Activated naive CD4-positive, alpha-beta T cell treated with anti-CD3 and anti-CD28 coated beads for 36 hours (primary cell): ENCODE measurements at regions not wholly inside any gene's neighbourhood (a gene's known extent, or its start where the extent isn't known, plus 50 kb on each side); places are given as distances from the start of the nearest gene placed in this dataset.
"Not testable (repeated sequence)": the region's sequence is repeated elsewhere in the genome, so short reads cannot be mapped to it uniquely, and the experiment has no call there.

Source experiments
- CTCF ChIA-PET: fragments of 350-600 bp; sonication (Branson Sonifier 250); formaldehyde crosslinking; loops from one replicate; lab custom pipeline; 2021; ENCODE audit warnings: antibody characterized with exemption; lab: Charles Lee
- DNase-seq: peaks from one replicate; pipeline ENCODE4 v3.0.0-alpha.2; 2020
- H3K27ac Mint-ChIP-seq: one replicate; pipeline ENCODE4 v1.8.0; 2021; ENCODE audit warnings: mild to moderate bottlenecking, mixed read lengths
- H3K27me3 Mint-ChIP-seq: one replicate; pipeline ENCODE4 v1.8.0; 2021; ENCODE audit warnings: low read depth, mixed read lengths
- H3K36me3 Mint-ChIP-seq: one replicate; pipeline ENCODE4 v1.8.0; 2021; ENCODE audit warnings: low read depth, mixed read lengths
- H3K4me1 Mint-ChIP-seq: one replicate; pipeline ENCODE4 v1.8.0; 2021; ENCODE audit warnings: low read depth, mixed read lengths
- H3K4me3 Mint-ChIP-seq: one replicate; pipeline ENCODE4 v1.8.0; 2021; ENCODE audit warnings: mild to moderate bottlenecking, moderate library complexity, mixed read lengths
- H3K9me3 Mint-ChIP-seq: one replicate; pipeline ENCODE4 v1.8.0; 2021; ENCODE audit warnings: mixed read lengths
- intact Hi-C: fragments of 100-400 bp; cut with micrococcal nuclease; formaldehyde crosslinking; loops from one replicate; pipeline ENCODE4 v1.15.1; 2023

DNA sequence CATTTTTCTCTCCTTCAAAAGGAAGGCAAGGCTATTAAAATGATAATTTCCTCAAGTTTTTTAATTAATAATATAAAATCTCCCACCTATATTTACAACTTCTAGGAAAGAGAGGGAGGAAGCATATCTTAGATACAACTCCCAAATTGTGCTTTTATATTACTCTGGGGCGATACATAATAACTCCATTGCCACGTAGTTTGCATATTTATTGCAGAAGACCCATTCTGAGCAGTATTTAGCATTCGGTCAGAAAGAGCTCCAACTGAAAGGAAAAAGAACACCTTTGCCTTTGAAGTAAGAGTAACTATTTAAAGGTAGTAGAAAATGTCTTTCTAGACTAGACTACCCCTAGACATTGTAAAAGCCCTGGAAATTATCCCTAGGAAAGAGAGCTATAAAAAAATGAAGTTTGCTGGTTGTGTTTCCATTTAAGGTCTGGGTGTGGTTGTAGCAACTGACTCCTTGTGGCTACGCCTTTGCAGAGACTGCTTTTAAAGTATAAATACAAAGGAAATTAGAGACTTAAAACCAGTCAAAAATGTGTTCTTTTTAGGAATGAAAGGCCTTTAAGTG is 566.1 kb downstream of the ZNF608 start:
- no peak overlapping the region for H3K27ac Mint-ChIP-seq
- intact Hi-C loops, result no loop called here
- peaks cover 2% of the 10 kb centered on the region for H3K9me3 Mint-ChIP-seq
- H3K4me3 Mint-ChIP-seq, result no peak overlapping the region
- no peak for DNase-seq
- no peaks in the 10 kb centered on the region for H3K36me3 Mint-ChIP-seq
- CTCF ChIA-PET, result no interaction called here
- no peaks in the 10 kb centered on the region for H3K4me1 Mint-ChIP-seq
- no peaks in the 10 kb centered on the region for H3K27me3 Mint-ChIP-seq

DNA sequence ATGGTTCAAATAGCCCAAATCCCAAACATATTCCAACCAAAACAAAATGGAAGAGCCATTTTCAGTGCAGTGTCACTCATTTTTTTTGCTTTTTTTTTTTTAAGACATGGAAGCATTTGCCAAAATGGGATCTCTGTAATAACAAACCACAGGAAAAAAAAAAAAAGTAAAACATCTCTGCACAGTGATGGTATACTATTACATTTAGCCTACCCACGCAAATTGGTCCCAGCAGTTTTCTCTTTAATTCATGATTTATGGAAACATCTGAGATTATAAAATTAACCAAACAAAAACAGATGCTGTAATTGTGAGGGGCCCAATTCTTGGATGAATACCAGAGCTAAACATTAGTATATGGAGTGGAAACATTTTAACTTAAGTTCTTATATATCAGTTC is 566.6 kb downstream of the ZNF608 start:
- intact Hi-C loops, result no loop called here

DNA sequence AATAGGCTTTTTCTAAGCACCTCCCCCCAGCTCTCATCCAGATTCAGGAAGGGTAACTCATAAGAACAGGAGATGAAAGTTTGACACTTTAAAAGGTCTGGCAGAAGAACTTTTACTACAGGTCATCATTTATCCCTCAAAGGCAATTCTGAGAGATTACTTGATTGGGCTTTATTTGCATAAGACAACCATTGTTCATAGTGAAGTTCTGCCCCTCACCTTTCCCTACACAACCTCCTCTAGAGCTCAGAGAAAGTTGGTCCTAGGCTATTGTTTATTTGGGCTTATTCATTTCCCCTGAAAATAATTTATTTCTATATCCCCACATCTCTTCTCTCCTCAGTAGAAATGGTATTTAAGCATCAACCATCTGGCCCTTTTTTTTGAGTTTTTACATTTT is 568.4 kb downstream of the ZNF608 start:
- H3K4me3 Mint-ChIP-seq, result no peak overlapping the region
- intact Hi-C loops, result no loop called here
- CTCF ChIA-PET, result no interaction called here
- peaks cover 3% of the 10 kb centered on the region for H3K9me3 Mint-ChIP-seq
- no peak for DNase-seq
- no peaks in the 10 kb centered on the region for H3K36me3 Mint-ChIP-seq
- no peak overlapping the region for H3K27ac Mint-ChIP-seq
- no peaks in the 10 kb centered on the region for H3K4me1 Mint-ChIP-seq
- no peaks in the 10 kb centered on the region for H3K27me3 Mint-ChIP-seq

More for the DNA sequence above, 566.6 kb downstream of the ZNF608 start:
- CTCF ChIA-PET, result interaction anchor here (0.7 kb wide), 1 partner anchor 101 kb away, joined by 4 read pairs; no protein-coding TSS in a partner anchor
- H3K4me1 Mint-ChIP-seq, result no peaks in the 10 kb centered on the region
- no peak overlapping the region for H3K4me3 Mint-ChIP-seq
- H3K36me3 Mint-ChIP-seq, result no peaks in the 10 kb centered on the region
- peaks cover 2% of the 10 kb centered on the region for H3K9me3 Mint-ChIP-seq
- no peaks in the 10 kb centered on the region for H3K27me3 Mint-ChIP-seq
- no peak for DNase-seq
- H3K27ac Mint-ChIP-seq, result no peak overlapping the region

DNA sequence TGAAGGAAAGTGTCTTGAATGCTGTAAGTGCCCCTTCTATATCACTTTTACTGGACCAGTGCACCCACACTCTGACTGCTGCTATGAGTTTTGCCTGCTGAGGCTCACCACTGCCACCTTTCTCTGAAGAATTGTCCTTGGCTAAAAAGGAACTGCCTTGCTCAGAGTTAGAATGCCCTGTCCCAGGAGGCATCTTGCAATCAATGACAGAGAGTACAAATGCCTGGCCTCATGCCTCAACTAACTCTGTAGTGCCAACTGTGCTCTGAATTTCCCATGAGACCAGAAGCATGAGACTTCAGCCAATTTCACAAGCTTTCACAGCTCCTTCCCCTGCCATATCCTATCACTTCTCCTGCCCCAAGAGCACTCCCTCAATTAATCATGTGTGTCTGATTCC is 569.7 kb downstream of the ZNF608 start:
- no peaks in the 10 kb centered on the region for H3K4me1 Mint-ChIP-seq
- intact Hi-C loops, result no loop called here
- DNase-seq, result no peak
- no peaks in the 10 kb centered on the region for H3K36me3 Mint-ChIP-seq
- H3K4me3 Mint-ChIP-seq, result no peak overlapping the region
- CTCF ChIA-PET, result no interaction called here
- no peak overlapping the region for H3K27ac Mint-ChIP-seq
- H3K27me3 Mint-ChIP-seq, result no peaks in the 10 kb centered on the region
- peaks cover 11% of the 10 kb centered on the region for H3K9me3 Mint-ChIP-seq

- Mint-ChIP-seq H3K4me1 (no peaks in the 10 kb centered on the region), H3K27ac (no peak overlapping the region), H3K4me3 (no peak overlapping the region), H3K9me3 (peaks cover 17% of the 10 kb centered on the region), H3K27me3 (no peaks in the 10 kb centered on the region), H3K36me3 (no peaks in the 10 kb centered on the region)
- no peak for DNase-seq
- intact Hi-C loops, result no loop called here
- CTCF ChIA-PET, result no interaction called here
These were observed 573.1 kb downstream of the ZNF608 start for GRCh38 chr5:124173386-124173785.

DNA sequence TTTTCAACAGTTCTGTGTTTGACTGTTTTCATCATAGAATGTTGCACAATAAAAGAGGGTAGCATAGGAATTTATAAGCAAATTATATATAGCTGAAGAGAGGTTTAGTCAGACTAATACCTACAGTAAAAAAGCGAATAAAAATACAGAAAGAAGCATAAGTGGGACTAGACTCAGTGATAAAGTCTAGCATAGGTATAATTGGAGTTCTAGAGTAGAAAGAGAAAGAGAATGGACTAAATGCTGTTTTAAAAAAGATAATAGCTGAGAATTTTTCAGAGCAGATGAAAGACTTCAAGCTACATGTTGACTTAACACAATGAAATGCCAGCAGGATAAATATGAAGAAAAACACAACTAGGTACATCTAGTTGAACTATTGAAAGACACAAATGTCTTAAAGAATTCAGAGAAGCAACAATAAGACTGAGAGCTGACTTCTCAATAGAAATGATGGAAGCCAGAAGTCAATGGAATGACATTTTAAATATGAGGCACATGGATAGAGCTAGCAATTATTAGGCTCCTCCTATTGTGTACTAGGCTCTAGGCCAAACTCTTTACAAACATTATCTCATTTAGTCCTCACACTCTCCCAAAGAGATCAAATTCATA is 573.9 kb downstream of the ZNF608 start:
- H3K4me1 Mint-ChIP-seq, result no peaks in the 10 kb centered on the region
- H3K4me3 Mint-ChIP-seq, result no peak overlapping the region
- no peaks in the 10 kb centered on the region for H3K27me3 Mint-ChIP-seq
- intact Hi-C loops, result no loop called here
- DNase-seq, result no peak
- H3K36me3 Mint-ChIP-seq, result no peaks in the 10 kb centered on the region
- peaks cover 21% of the 10 kb centered on the region for H3K9me3 Mint-ChIP-seq
- H3K27ac Mint-ChIP-seq, result no peak overlapping the region
- CTCF ChIA-PET, result no interaction called here

DNA sequence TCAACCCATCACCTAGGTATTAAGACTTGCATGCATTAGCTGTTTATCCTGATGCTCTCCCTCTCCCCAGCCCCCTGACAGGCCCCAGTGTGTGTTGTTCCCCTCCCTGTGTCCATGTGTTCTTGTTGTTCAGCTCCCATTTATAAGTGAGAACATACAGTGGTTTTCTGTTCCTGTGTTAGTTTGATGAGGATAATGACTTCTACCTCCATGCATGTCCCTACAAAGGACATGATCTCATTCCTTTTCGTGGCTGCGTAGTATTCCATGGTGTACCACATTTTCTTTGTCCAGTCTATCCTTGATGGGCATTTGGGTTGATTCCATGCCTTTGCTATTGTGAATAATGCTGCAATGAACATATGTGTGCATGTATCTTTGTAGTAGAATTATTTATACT is 578.3 kb downstream of the ZNF608 start:
- DNase-seq, H3K36me3 Mint-ChIP-seq, H3K27me3 Mint-ChIP-seq, intact Hi-C loops, CTCF ChIA-PET, H3K4me1 Mint-ChIP-seq, H3K27ac Mint-ChIP-seq, H3K4me3 Mint-ChIP-seq: not testable (repeated sequence)
- H3K9me3 Mint-ChIP-seq, result peaks cover 19% of the 10 kb centered on the region

DNA sequence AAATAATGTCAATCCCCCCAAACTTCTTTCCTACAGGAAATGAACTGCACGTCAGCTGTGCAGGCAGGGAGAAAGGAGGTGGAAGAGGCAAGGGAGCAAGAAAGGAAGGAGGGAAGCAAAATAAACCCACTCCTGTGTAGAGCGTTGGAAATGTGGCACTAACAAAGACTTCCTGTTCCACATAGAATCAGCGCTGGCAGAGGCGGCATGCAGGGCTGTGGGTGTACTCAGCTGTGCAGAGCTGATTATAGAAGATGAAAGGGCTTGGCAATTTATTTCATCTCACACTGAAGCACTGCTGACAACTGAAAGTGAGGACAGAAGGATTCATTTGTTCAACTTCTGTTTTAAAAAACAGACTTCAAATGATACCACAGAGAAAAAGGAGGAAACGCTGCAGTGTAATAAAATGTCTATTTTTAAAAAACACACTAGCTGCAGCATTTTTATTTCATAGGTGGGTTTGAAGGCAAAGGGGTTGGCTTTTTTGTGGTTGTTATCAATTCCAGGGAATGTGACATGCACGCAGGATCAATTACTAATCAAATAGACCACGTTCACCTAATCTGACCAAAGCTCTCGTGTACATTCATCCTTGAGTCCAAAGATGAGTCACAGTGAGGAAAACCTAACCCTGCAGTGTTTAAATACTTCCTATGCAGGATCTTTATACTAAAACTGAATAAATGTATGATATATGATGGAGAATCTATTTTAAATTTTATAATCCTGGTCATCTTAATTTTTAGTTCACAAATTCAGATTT is 583.5 kb downstream of the ZNF608 start:
- DNase-seq, result no peak
- H3K4me3 Mint-ChIP-seq, result no peak overlapping the region
- CTCF ChIA-PET, result no interaction called here

DNA sequence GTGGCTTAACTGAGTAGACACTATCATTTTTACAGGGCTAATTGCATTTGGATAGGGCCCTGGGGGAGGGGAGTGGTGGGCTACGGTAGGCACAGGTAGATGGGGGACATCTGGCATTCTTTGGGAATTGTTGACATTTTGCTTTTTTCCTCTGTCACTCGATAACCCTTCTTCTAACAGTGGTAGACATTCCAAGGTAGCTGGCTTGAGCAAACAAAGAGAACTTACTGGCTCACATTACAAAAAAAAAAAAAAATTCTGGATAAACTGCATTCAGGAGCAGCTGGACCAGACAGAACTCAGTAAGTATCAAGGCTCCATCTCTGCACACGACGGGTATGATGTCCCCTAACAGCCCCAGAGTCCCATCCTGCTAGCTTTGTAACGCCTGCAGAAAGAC is 585.2 kb downstream of the ZNF608 start:
- H3K27ac Mint-ChIP-seq, result no peak overlapping the region
- no peak for DNase-seq
- no peaks in the 10 kb centered on the region for H3K9me3 Mint-ChIP-seq
- H3K36me3 Mint-ChIP-seq, result no peaks in the 10 kb centered on the region
- H3K4me1 Mint-ChIP-seq, result peaks cover 1% of the 10 kb centered on the region
- CTCF ChIA-PET, result no interaction called here
- no peak overlapping the region for H3K4me3 Mint-ChIP-seq
- H3K27me3 Mint-ChIP-seq, result no peaks in the 10 kb centered on the region
- intact Hi-C loops, result no loop called here

More for the DNA sequence above, 583.5 kb downstream of the ZNF608 start:
- Mint-ChIP-seq H3K27ac (no peak overlapping the region), H3K36me3 (no peaks in the 10 kb centered on the region), H3K4me1 (peaks cover 1% of the 10 kb centered on the region), H3K9me3 (peaks cover under 1% of the 10 kb centered on the region), H3K27me3 (no peaks in the 10 kb centered on the region)
- intact Hi-C loops, result no loop called here

GRCh38 chr5:124160265-124160664 is 586.2 kb downstream of the ZNF608 start:
- Mint-ChIP-seq H3K36me3 (no peaks in the 10 kb centered on the region), H3K27ac (no peak overlapping the region), H3K4me3 (no peak overlapping the region), H3K27me3 (no peaks in the 10 kb centered on the region), H3K4me1 (peaks cover 1% of the 10 kb centered on the region), H3K9me3 (peaks cover 7% of the 10 kb centered on the region)
- CTCF ChIA-PET, result no interaction called here
- DNase-seq, result no peak
- intact Hi-C loops, result no loop called here

DNA sequence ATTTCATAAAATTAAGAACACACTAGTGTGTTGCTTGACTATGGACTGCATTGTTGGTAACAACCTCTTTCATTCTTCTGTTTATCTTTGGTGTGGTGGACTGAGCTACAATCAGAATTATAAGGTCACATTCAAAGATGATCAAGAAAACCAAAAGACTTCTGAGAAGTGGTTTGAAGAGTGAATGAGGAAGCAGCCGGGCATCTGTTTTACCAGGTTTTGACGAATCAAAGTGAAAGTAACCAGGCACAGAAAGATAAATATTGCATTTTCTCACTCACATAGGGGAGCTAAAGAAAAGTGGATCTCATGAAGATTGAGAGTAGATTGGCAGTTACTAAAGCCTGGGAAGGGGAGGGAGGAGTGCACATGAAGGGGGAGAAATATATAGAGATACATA is 589.1 kb downstream of the ZNF608 start:
- no peaks in the 10 kb centered on the region for H3K27me3 Mint-ChIP-seq
- H3K9me3 Mint-ChIP-seq, result peaks cover 12% of the 10 kb centered on the region
- CTCF ChIA-PET, result no interaction called here
- DNase-seq, result no peak
- H3K27ac Mint-ChIP-seq, result no peak overlapping the region
- H3K36me3 Mint-ChIP-seq, result no peaks in the 10 kb centered on the region
- intact Hi-C loops, result no loop called here
- H3K4me1 Mint-ChIP-seq, result no peaks in the 10 kb centered on the region
- H3K4me3 Mint-ChIP-seq, result no peak overlapping the region

DNA sequence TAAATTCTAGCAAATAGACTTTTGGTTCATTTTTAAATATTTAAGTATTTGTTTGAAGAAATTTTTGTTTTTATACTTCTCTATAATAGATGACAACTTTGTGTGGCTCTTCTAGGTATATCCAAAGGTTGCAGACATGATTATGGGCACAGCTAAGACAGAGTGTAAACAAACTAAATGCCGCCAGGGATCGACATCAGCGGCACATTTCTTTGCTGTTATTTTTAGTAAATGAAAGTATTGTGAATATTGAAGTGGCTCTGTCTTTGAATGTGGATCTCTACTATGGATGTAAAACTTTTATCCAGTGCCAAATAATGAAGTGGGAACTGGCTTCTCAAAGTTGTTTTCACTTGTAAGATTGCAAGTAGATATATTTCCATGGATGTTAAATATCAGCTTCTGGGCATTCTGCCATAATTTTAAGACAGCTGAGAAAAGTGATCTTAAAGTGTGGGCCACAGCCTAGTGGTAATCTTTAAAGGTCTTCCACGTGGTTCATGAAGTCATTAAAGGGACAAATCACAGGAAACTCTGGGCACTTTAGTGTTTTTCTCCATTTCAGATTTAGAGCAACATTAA is 589.9 kb downstream of the ZNF608 start:
- Mint-ChIP-seq H3K4me1 (no peaks in the 10 kb centered on the region), H3K4me3 (no peak overlapping the region), H3K36me3 (no peaks in the 10 kb centered on the region), H3K27ac (no peak overlapping the region), H3K9me3 (peaks cover 12% of the 10 kb centered on the region), H3K27me3 (no peaks in the 10 kb centered on the region)
- DNase-seq, result no peak
- CTCF ChIA-PET, result interaction anchor here (0.8 kb wide), 1 partner anchor 388 kb away, joined by 3 read pairs; no protein-coding TSS in a partner anchor
- intact Hi-C loops, result no loop called here
